ENCODE measurements at regions not wholly inside any gene's neighbourhood (a gene's known extent, or its start where the extent isn't known, plus 50 kb on each side); places are given as distances from the start of the nearest gene placed in this dataset.

DNA sequence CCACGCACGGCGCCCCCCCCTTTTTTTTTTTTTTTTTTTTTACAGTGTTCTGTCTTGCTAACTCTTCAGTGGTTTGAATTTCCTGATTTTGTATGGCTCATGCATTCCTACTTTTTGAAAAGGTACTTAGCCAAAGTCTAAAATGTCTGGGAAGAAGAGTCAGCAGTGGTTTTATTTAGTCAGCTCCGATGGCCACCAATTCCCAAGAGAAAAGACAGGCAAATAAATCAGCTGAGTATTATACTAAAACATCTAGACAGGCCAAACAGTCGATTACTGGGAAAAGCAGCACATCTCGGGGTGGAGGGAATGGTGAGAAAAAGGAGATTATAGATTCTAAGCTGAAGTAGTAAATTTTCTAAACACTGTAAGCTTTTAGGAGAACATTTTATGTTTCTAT lies 192.5 kb upstream of the ZRANB2 start:
- TF ChIP-seq, protein P1, sequence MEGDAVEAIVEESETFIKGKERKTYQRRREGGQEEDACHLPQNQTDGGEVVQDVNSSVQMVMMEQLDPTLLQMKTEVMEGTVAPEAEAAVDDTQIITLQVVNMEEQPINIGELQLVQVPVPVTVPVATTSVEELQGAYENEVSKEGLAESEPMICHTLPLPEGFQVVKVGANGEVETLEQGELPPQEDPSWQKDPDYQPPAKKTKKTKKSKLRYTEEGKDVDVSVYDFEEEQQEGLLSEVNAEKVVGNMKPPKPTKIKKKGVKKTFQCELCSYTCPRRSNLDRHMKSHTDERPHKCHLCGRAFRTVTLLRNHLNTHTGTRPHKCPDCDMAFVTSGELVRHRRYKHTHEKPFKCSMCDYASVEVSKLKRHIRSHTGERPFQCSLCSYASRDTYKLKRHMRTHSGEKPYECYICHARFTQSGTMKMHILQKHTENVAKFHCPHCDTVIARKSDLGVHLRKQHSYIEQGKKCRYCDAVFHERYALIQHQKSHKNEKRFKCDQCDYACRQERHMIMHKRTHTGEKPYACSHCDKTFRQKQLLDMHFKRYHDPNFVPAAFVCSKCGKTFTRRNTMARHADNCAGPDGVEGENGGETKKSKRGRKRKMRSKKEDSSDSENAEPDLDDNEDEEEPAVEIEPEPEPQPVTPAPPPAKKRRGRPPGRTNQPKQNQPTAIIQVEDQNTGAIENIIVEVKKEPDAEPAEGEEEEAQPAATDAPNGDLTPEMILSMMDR (IDR thresholded peaks at IDR 0.05) = no peak
- no peak for TF ChIP-seq POLR2AphosphoS5 (IDR thresholded peaks at IDR 0.05)
- no peak for TF ChIP-seq POLR2A (IDR thresholded peaks at IDR 0.05)
